Omental fat pad (tissue), 3 donors: ENCODE measurements at regions not wholly inside any gene's neighbourhood (a gene's known extent, or its start where the extent isn't known, plus 50 kb on each side); places are given as distances from the start of the nearest gene placed in this dataset.

ENCODE experiments used
- ATAC-seq: fragments of 150-250 bp; one replicate; pipeline ENCODE4 v1.9.1; 2016; ENCODE audit warnings: mild to moderate bottlenecking, moderate library complexity; ENCODE audit not compliant: low FRiP score
- DNase-seq: peaks from one replicate; pipeline ENCODE4 v3.0.0-alpha.2; 2019; ENCODE audit warnings: low spot score
- TF ChIP-seq, protein P1 (sequence below), 3 donors: fragments of 450-650 bp; IDR thresholded peaks; one replicate each; pipeline ENCODE4 v1.5.1; 2016 to 2017; ENCODE audit warnings: antibody characterized with exemption in 3 of 3, mild to moderate bottlenecking in 3 of 3, moderate library complexity in 2 of 3

DNA sequence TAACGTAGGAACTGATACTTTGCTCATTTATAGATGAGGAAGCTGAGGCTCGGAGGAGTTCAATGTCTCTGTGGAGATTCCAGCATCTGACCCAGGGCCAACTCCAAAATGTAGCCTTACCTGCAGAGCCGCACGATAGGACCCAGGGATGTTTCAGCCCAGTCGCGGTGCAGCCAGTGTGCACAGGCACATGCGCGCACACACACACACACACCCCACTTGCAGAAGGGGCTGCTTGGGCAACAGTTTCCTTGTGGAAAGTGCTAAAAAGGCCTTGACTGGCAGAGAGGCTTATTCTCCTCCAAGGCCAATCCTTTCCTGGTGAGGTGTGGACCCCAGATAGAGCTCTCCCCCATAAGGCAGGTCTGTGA lies 101.7 kb downstream of the ZFP36L2 start:
- TF ChIP-seq, protein P1, sequence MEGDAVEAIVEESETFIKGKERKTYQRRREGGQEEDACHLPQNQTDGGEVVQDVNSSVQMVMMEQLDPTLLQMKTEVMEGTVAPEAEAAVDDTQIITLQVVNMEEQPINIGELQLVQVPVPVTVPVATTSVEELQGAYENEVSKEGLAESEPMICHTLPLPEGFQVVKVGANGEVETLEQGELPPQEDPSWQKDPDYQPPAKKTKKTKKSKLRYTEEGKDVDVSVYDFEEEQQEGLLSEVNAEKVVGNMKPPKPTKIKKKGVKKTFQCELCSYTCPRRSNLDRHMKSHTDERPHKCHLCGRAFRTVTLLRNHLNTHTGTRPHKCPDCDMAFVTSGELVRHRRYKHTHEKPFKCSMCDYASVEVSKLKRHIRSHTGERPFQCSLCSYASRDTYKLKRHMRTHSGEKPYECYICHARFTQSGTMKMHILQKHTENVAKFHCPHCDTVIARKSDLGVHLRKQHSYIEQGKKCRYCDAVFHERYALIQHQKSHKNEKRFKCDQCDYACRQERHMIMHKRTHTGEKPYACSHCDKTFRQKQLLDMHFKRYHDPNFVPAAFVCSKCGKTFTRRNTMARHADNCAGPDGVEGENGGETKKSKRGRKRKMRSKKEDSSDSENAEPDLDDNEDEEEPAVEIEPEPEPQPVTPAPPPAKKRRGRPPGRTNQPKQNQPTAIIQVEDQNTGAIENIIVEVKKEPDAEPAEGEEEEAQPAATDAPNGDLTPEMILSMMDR (IDR thresholded peaks at IDR 0.05), result no peak
- DNase-seq (no peak), ATAC-seq (no peak)

DNA sequence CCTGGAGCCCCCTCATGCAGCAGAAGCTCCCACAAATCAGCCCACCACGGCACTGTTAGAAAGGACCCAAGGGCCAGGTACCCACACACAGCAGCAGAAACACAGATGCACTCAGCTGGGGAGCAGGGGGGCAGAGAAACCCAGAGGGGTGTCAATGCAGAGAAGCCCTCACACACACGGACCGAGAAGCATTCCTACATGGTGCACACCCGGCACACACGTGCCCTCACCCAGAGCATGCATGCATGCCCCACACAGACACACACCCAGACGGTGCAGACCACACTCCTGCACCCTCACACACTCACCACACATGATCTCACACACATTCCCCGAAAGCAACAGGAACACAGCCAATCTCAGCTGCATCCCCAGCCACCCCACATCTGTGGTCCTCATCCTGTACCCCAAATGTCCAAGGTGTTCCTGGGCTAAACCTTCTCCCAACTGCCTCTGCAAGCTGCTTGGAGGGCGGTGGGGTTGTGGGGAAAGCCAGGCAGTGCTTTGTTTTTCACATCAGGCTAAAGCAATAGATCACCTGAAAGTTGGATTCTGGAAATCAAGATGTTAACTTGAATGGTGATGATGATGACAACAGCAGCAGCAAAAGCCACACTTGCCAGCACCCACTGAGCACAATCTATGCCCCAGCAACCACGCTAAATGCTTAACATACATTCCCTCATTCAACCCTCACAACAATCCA lies 102.3 kb downstream of the ZFP36L2 start:
- TF ChIP-seq, protein P1 (IDR thresholded peaks at IDR 0.05), result no peak
- no peak for ATAC-seq
- no peak for DNase-seq

DNA sequence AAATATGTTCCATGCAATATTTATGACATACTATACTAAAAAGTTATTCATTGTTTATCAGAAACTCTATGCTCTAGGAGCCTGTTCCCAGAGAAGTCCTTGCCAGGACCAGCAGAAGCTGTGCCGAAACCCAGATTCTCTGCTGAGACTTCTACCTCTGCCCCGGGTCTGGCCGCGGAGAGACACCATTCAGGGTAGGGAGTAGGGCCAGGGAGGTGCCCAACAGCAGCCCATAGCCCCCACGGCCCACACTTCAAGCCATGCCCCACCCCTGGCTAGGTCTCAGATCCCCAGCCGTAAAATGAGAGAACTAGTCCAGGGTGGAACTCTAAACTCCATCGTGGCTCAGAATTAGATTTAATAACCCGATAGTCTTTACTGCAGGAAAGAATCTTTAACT lies 102.9 kb downstream of the ZFP36L2 start:
- DNase-seq (peak; percentile 18), ATAC-seq (no peak)
- TF ChIP-seq, protein P1 (IDR thresholded peaks at IDR 0.05), result no peak

DNA sequence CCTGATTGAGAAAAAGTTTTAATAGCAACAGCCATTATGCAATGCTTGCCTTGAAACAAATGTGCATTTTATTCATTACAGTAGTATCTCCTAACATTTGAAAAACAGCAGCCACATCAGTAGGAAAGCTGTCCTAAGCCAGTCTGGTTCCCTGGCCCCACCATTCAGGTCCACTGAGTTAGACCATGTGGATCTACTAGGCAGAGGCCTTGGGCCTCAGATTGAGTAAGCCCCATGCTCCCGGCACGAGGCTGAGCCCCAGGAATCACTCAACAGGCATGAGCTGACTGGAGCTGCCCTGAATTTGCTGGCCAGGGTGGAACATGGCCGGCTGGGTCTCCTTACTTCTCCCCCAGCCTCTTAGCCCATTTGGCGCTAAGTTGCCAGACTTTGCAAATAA lies 103.4 kb downstream of the ZFP36L2 start:
- TF ChIP-seq, protein P1 (IDR thresholded peaks at IDR 0.05), result no peak
- ATAC-seq, result no peak
- no peak for DNase-seq

DNA sequence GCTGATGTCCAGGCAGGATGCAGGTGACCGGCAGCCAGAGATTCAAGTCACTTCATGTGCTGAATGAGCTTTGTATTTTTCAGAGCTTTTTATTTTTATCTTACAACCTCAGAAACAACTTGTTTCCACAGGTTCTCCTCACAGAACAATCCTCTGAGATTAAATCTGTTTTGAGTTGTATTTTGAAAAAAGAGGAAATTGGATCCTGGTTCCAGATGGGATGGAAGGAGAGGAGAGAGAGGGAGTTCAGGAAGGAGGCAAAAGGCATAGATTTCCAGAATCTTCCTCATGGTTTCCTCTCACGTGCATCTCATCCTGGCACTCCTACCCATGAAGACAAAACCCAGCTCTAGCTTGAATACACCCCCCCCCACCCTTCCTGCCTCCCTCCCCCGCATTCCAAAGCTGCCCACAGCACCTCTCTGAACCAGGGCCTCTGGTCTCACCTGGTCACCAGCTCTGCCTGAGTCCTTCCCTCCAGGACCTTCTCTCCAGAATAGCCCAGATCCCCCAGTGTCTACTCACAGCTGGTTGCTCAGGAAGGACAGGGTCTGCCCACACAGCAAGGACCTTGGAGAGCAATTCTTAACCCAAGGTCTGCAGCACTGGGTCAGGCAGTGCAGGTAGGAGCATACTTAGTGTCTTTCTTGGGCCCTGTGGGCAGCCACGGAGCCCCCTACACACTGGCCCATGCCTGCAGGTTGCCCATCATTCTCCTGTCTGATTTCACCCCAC lies 104.7 kb downstream of the ZFP36L2 start:
- no peak for ATAC-seq
- TF ChIP-seq, protein P1 (IDR thresholded peaks at IDR 0.05), result no peak
- DNase-seq, result peak; percentile 18

DNA sequence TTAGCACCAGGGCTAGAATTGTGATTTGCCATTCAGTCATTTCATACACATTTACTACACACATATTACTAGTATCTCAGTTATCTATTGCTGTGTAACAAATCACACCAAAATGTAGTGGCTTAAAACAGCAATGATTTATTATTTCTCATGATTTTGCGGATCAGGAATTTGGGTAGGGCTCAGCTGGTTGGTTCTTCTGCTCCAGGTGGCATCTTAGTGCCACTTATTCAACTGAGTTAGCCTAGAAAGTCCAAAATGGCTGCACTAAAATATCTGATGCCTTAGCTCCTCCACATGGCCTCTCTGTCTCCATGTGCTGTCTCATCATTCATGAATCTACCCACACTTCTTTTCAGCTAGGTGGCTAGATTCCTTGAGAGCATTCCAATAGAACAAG lies 107.1 kb downstream of the ZFP36L2 start:
- ATAC-seq (no peak), DNase-seq (no peak)
- TF ChIP-seq, protein P1 (IDR thresholded peaks at IDR 0.05), result no peak
